NCI-H2196 treated with DMSO at 0.1 percent for 48 hours (cell line): ENCODE measurements at regions not wholly inside any gene's neighbourhood (a gene's known extent, or its start where the extent isn't known, plus 50 kb on each side); places are given as distances from the start of the nearest gene placed in this dataset.
A peak's percentile ranks its signal among the peaks of the same experiment; 100 is the strongest.

Experiments
- DNase-seq: peaks from one replicate; lab custom pipeline; 2025; ENCODE audit not compliant: unreplicated experiment; lab: John Stamatoyannopoulos, UW

- peak; percentile 66 for DNase-seq
These were observed 132.2 kb downstream of the OGFRL1 start for GRCh38 chr6:71420693-71421328.

DNA sequence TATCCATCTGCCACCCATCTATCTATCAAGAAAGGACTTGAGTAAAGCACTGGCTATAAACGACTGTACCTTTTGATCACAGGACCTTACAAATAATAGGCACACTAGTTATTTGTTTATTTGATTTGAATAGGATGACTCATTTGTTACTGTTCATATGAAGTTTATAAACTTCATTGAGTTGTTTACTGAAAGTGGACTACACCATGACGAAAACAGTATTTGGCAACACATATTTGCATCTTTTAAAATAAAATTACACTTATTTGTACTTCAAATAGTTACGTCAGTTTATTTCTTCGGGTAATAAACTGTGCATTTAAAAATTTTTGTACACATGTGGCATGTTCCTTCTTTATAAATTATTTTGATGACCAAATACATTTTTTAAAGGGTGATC is 133.0 kb downstream of the OGFRL1 start:
- DNase-seq: no peak

DNA sequence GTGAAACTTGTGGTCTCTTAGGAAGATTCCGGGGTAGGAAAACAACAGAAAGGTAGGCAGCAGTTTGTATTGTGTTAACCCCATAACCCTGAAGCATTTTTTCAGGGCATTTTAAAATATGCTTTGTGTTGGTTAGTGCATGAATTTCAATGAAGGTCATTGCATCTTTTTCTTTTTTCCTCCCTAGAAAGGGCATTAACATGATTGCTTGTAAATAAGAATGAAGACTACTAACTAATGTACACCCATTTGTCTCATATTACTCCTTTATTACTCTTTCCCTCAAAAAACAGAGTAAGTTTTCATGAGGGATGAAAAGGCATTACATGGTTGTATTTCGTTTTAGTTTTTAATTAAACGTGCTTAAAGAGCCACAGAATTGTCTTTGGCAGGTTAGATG is 141.4 kb downstream of the OGFRL1 start:
- DNase-seq: no peak

DNA sequence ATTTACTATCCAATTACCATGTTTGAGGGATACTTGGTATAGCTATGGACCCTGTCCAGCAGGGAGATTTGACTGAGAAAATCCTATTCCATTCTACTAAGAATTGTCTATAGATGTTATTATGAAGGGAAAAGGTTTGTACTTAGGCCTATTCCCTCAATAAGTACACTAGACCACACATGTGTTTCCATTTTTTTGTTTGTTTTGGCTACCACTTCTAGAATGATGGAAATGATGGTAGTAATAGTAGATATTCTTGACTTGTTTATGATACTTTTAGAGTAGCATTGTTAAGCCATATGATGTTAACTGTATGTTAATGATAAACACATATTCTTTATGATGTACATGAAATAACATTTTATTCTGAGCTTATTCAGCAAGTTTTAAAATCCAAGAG is 144.8 kb downstream of the OGFRL1 start:
- DNase-seq: no peak

DNA sequence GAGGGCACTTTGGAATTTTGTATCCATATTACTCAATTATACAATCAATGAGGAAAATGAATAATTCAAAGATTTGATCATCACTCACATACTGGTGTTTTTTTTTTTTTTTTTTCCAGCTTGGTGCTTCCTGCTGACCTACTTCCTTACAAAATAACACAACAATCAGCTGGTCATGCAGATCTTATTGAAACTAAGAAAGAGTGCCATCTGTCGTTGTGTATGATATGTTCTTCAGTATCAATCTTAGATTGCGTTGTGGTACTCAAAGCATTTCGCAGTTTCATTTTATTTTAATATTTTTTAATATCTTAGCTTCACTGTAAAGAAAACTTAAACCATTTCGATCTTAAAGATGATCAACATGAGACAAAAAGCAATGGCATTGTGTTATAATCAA is 155.6 kb downstream of the OGFRL1 start:
- DNase-seq: no peak

- no peak for DNase-seq
These were observed 157.4 kb downstream of the OGFRL1 start for GRCh38 chr6:71446057-71446456.

DNA sequence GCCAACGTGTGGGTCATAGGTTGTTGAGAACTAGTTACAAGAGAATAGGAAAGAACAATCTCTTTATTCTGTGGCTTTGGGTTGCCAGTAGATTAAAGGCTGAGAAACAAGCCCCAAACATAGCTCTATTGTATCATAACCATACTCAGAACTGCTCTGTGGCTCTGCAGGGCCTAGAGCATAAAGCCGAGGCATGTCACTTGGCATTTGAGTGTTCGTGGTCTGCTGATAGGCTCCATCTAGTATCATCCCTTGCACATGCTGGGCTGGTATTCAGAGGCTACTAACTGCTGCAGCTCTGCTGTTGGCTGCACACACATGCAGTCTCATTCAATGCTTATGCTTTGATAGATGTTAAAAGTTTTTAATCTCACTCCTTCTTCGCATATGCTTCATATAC is 157.9 kb downstream of the OGFRL1 start:
- no peak for DNase-seq

- DNase-seq: no peak
These were observed 164.2 kb downstream of the OGFRL1 start for GRCh38 chr6:71452697-71453370.

DNA sequence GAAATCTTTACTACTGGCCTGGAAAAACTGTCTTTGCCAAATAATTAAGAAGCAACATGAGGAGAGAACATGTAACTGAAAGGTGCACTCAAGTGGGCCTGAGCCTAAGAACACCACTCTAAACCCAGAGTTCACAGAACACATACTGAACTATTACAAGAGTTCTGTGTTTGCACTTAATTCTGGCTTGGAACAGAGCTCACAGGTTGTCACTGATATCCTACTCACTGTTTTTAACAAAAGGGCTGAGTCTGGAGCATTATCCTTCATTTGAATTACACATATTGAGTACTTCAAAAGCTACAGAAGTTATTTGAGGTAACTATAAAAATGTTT is 164.7 kb downstream of the OGFRL1 start:
- no peak for DNase-seq

DNA sequence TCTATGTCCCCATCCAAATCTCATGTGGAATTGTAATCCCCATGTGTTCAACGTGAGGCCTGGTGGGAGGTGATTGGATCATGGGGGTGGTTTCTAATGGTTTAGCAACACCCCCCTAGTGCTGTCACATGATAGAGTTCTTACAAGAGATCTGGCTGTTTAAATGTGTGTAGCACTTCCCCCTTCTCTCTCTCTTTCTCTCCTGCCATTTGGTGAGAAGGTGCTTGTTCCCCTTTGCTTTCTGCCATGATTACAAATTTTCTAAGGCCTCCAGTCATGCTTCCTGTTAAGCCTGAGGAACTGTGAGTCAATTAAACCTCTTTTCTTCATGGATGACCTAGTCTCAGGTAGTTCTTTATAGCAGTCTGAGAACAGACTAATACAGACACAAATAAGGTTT is 165.4 kb downstream of the OGFRL1 start:
- DNase-seq: no peak

DNA sequence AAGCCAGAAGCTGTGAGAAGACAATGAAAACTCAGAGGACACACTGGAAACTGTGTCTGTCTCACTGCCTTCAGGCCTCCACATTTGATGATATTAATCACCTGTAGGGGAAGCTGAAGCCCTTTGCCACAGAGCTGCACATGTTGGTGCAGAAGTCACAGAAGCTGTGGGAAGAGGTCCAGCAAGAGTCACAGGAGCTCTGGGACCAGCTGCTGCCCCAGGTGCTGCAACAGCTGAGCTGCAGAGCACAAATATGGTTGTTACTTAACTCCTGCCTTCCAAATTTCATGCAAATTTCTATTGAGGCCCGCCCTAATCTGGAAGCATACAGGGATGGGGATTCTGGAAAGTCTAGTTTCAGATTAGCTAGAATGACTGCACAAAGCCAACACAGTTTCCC is 169.3 kb downstream of the OGFRL1 start:
- DNase-seq: no peak

DNA sequence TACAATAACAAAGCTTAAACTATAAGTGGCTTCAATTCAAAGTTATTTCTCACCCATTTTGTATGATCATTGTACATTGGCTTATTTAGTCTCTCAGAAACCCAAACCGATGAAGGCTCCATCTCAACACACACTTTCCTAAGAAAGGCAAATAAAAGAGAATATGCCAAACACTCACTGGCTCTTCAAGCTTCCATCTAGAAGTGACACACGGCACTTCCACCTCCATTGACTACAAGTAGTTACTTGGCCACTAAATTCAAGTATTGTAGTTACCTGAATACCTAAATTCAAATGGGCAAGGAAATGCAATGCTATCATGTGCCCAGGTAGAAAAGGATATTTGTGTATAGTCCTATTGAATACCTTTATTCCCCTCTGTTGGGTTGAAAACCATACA is 170.6 kb downstream of the OGFRL1 start:
- DNase-seq: no peak

- no peak for DNase-seq
These were observed 172.3 kb downstream of the OGFRL1 start for GRCh38 chr6:71460933-71461332.

DNA sequence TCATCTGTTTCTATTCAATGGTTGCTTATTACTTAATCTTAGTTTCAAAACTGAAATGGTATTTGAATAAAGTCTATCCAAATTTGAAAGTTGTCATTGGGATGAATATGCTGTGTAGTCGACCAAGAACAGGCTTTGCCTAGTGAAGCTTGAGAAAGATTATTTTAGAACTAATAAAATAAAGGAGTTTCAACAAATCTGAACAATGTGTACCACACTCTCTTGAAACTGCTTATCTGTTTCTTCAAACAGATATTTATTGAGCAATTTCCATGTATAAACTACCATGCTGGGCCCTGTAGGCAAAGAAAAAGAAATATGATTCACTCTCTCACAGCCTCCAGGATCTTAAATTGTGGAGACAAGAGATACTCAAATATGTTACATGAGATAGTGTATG is 174.4 kb downstream of the OGFRL1 start:
- DNase-seq: no peak

- no peak for DNase-seq
These were observed 176.5 kb downstream of the OGFRL1 start for GRCh38 chr6:71465096-71465495.

- DNase-seq: no peak
These were observed 177.8 kb downstream of the OGFRL1 start for GRCh38 chr6:71466362-71466761.

GRCh38 chr6:71468038-71468437 is 179.4 kb downstream of the OGFRL1 start:
- no peak for DNase-seq

DNA sequence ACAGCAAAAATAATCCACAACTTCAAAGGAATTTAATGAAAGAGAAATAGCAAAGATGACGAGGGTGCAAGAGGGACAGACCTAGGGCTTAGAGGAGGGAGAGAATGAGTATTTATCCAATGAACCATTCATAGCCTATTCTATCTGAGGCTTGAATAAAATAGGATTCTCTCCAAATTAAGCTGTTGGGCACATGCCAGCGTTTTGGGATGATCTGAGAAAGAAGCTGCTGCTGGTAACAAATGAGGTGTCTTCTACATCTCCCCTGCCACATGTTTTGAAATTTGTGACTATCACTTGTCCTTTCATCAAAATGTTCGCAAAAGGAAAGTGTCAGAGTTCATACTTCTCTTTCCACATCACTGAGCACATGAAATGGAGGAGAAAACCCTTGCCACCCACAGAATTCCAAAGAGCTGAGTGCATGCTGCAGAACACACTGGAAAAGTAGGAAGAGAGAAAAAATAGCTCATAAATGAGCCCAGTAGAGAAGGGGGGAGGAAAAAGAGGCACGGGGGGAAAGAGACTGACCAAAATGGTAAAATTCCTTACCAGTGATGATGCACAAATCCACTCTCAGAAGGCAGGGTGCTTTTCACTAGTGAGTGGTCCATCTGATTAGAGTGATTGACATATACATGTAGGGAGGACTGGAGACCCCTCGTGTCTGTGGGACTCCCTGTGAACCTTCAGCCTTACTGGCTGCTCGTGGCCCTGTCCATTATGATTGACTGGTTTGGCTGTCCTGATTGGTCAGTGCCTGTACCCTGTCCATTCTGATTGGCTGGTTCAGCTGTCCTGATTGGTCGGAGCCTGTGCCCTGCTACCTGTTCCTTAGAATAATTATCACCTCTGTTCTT is 180.5 kb downstream of the OGFRL1 start:
- no peak for DNase-seq

- no peak for DNase-seq
These were observed 183.1 kb downstream of the OGFRL1 start for GRCh38 chr6:71471718-71472117.

GRCh38 chr6:71473926-71474325 is 185.3 kb downstream of the OGFRL1 start:
- DNase-seq: no peak

DNA sequence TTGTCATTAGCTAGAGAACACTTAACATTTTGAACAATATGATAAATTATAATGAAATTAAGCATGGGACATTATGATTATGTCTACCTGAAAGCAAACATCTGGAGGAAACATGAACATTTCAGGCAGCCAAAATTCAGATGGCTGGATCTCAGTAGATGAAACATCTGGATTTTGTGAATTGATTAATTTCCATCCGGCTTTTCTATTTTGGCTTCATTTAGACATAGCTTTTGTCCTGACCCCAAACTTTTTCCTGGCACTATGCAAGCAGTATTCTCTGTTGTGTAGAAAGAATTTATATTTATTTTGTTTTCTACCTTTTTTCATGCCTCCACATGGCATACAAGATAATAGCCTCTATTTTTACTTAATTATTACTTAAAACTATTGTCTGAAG is 186.3 kb downstream of the OGFRL1 start:
- DNase-seq: no peak

- DNase-seq: no peak
These were observed 187.8 kb downstream of the OGFRL1 start for GRCh38 chr6:71476371-71476770.
